Liver (tissue), 3 donors: ENCODE measurements at regions not wholly inside any gene's neighbourhood (a gene's known extent, or its start where the extent isn't known, plus 50 kb on each side); places are given as distances from the start of the nearest gene placed in this dataset.

Experiments
- EGR1 ChIP-seq, 2 donors: IDR thresholded peaks; 2 replicates each; pipeline ENCODE4 v1.6.1; 2016 to 2018; ENCODE audit warnings: antibody characterized with exemption in 2 of 2, low read depth in 2 of 2
- FOXA1 ChIP-seq: IDR thresholded peaks from 2 replicates; pipeline ENCODE4 v1.6.1; 2016; ENCODE audit warnings: antibody characterized with exemption
- HNF4A ChIP-seq, 2 donors: conservative IDR thresholded peaks; 2 replicates each; pipeline ENCODE4 v1.6.1; 2016; ENCODE audit warnings: antibody characterized with exemption in 2 of 2, mild to moderate bottlenecking in 2 of 2
- HNF4G ChIP-seq: IDR thresholded peaks from 2 replicates; pipeline ENCODE4 v1.6.1; 2016; ENCODE audit warnings: antibody characterized with exemption
- JUND ChIP-seq, 2 donors: IDR thresholded peaks; 2 replicates each; pipeline ENCODE4 v1.6.1; 2016; ENCODE audit warnings: antibody characterized with exemption in 2 of 2
- RAD21 ChIP-seq, 2 donors: IDR thresholded peaks; 2 replicates each; pipeline ENCODE4 v1.6.1; 2016; ENCODE audit warnings: antibody characterized with exemption in 2 of 2, mild to moderate bottlenecking in 2 of 2
- TAF1 ChIP-seq: conservative IDR thresholded peaks from 2 replicates; pipeline ENCODE4 v1.6.1; 2016; ENCODE audit warnings: antibody characterized with exemption, mild to moderate bottlenecking
- YY1 ChIP-seq: IDR thresholded peaks from 2 replicates; pipeline ENCODE4 v1.6.1; 2016; ENCODE audit warnings: antibody characterized with exemption, mild to moderate bottlenecking
- TF ChIP-seq, protein P1 (sequence below): fragments of 150-350 bp; IDR thresholded peaks from 2 replicates; pipeline ENCODE4 v1.5.1; 2017; ENCODE audit warnings: improper control_type of control experiment, low read depth, low read length; ENCODE audit not compliant: missing input control
- TF ChIP-seq, protein P2 (sequence below): IDR thresholded peaks from 2 replicates; pipeline ENCODE4 v1.6.1; 2016; ENCODE audit warnings: antibody characterized with exemption, mild to moderate bottlenecking
- TF ChIP-seq, protein P3 (sequence below): IDR thresholded peaks from 2 replicates; pipeline ENCODE4 v1.6.1; 2016; ENCODE audit warnings: antibody characterized with exemption
- TF ChIP-seq, protein P4 (sequence below): IDR thresholded peaks from 2 replicates; pipeline ENCODE4 v1.6.1; 2016; ENCODE audit warnings: antibody characterized with exemption
- donor health status: healthy.
- donor health status: healthy.

DNA sequence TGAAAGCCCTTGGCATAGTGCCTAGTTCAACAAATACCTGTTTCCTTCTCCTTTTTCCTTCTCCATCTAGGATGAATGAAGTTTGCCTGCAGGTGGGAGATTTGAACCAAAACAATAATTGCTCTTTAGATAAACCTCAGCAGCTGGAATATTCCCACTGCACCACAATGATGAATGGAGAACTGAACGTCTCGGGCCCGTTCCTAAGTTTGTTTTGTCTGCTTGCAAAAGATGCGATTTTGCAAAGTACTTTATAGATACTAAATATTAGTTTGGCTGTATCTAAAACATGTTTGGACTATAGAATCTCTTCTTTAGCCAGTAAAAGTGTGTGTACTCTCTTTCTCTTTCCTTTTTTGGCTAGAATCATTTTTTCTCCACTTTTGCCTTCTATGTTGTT lies 75.8 kb upstream of the BMPER start:
- TF ChIP-seq, protein P1, sequence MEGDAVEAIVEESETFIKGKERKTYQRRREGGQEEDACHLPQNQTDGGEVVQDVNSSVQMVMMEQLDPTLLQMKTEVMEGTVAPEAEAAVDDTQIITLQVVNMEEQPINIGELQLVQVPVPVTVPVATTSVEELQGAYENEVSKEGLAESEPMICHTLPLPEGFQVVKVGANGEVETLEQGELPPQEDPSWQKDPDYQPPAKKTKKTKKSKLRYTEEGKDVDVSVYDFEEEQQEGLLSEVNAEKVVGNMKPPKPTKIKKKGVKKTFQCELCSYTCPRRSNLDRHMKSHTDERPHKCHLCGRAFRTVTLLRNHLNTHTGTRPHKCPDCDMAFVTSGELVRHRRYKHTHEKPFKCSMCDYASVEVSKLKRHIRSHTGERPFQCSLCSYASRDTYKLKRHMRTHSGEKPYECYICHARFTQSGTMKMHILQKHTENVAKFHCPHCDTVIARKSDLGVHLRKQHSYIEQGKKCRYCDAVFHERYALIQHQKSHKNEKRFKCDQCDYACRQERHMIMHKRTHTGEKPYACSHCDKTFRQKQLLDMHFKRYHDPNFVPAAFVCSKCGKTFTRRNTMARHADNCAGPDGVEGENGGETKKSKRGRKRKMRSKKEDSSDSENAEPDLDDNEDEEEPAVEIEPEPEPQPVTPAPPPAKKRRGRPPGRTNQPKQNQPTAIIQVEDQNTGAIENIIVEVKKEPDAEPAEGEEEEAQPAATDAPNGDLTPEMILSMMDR = no peak
- no peak for TF ChIP-seq FOXA1
- TF ChIP-seq HNF4G = no peak
- TF ChIP-seq, protein P2, sequence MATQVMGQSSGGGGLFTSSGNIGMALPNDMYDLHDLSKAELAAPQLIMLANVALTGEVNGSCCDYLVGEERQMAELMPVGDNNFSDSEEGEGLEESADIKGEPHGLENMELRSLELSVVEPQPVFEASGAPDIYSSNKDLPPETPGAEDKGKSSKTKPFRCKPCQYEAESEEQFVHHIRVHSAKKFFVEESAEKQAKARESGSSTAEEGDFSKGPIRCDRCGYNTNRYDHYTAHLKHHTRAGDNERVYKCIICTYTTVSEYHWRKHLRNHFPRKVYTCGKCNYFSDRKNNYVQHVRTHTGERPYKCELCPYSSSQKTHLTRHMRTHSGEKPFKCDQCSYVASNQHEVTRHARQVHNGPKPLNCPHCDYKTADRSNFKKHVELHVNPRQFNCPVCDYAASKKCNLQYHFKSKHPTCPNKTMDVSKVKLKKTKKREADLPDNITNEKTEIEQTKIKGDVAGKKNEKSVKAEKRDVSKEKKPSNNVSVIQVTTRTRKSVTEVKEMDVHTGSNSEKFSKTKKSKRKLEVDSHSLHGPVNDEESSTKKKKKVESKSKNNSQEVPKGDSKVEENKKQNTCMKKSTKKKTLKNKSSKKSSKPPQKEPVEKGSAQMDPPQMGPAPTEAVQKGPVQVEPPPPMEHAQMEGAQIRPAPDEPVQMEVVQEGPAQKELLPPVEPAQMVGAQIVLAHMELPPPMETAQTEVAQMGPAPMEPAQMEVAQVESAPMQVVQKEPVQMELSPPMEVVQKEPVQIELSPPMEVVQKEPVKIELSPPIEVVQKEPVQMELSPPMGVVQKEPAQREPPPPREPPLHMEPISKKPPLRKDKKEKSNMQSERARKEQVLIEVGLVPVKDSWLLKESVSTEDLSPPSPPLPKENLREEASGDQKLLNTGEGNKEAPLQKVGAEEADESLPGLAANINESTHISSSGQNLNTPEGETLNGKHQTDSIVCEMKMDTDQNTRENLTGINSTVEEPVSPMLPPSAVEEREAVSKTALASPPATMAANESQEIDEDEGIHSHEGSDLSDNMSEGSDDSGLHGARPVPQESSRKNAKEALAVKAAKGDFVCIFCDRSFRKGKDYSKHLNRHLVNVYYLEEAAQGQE = no peak
- TF ChIP-seq, protein P3, sequence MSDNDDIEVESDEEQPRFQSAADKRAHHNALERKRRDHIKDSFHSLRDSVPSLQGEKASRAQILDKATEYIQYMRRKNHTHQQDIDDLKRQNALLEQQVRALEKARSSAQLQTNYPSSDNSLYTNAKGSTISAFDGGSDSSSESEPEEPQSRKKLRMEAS = no peak
- TF ChIP-seq, protein P4, sequence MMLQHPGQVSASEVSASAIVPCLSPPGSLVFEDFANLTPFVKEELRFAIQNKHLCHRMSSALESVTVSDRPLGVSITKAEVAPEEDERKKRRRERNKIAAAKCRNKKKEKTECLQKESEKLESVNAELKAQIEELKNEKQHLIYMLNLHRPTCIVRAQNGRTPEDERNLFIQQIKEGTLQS = no peak
- no peak for TF ChIP-seq TAF1
- TF ChIP-seq HNF4A (conservative IDR thresholded peaks at IDR 0.05) = no peak
- no peak for TF ChIP-seq JUND (IDR thresholded peaks at IDR 0.05)
- TF ChIP-seq YY1 = no peak
- no peak for TF ChIP-seq RAD21 (IDR thresholded peaks at IDR 0.05)
- no peak for TF ChIP-seq EGR1 (IDR thresholded peaks at IDR 0.05; ENCODE audit: low read depth in 2 of 2)
